PC-9 (cell line): ENCODE measurements at regions not wholly inside any gene's neighbourhood (a gene's known extent, or its start where the extent isn't known, plus 50 kb on each side); places are given as distances from the start of the nearest gene placed in this dataset.

ENCODE experiments used
- BruUV-seq: library from RNA; stranded (reverse); fragments of 400-500 nt; replicated peaks from 2 replicates; lab custom pipeline; 2021; lab: Mats Ljungman, UMichigan
- CTCF ChIA-PET: fragments of 300-600 bp; sonication (Branson Sonifier 250); formaldehyde crosslinking; loops from one replicate; lab custom pipeline; 2022; ENCODE audit warnings: antibody characterized with exemption; lab: Charles Lee
- POLR2A ChIA-PET: fragments of 300-600 bp; sonication (Branson Sonifier 250); formaldehyde crosslinking; loops from one replicate; lab custom pipeline; 2022; ENCODE audit warnings: antibody characterized with exemption; ENCODE audit not compliant: unreplicated experiment; lab: Charles Lee
- DNase-seq, 2 experiments: peaks; one replicate each; pipeline versions ENCODE4 v3.0.0 to v3.0.0-alpha.2; 2015 to 2022; ENCODE audit warnings: mixed read lengths in 1 of 2
- H2AFZ ChIP-seq: fragments of 200-600 bp; sonication (generic); 2 replicates; pipeline ENCODE4 v1.8.1; 2017; ENCODE audit warnings: antibody characterized with exemption
- H3F3A ChIP-seq: fragments of 200-600 bp; sonication (generic); 2 replicates; pipeline ENCODE4 v1.8.1; 2017; ENCODE audit warnings: antibody characterized with exemption, mild to moderate bottlenecking, low read depth; ENCODE audit not compliant: insufficient read depth
- H3K27ac ChIP-seq: fragments of 200-600 bp; sonication (generic); 2 replicates; pipeline ENCODE4 v1.6.1; 2016; ENCODE audit warnings: mixed run types
- H3K27me3 ChIP-seq: fragments of 200-600 bp; sonication (generic); 2 replicates; pipeline ENCODE4 v1.6.1; 2016; ENCODE audit warnings: low read depth, mixed run types; ENCODE audit not compliant: insufficient read depth
- H3K36me3 ChIP-seq: fragments of 200-600 bp; sonication (generic); 2 replicates; pipeline ENCODE4 v1.6.1; 2016; ENCODE audit warnings: low read depth, mixed run types
- H3K4me1 ChIP-seq: fragments of 200-600 bp; sonication (generic); replicated peaks from 2 replicates; pipeline ENCODE4 v1.6.1; 2016; ENCODE audit warnings: mixed run types; ENCODE audit not compliant: insufficient read depth
- H3K4me2 ChIP-seq: fragments of 200-600 bp; sonication (generic); 2 replicates; pipeline ENCODE4 v1.6.1; 2017; ENCODE audit warnings: mixed run types
- H3K4me3 ChIP-seq: fragments of 200-600 bp; sonication (generic); 2 replicates; pipeline ENCODE4 v1.6.1; 2016; ENCODE audit warnings: mixed run types
- H3K79me2 ChIP-seq: fragments of 200-600 bp; sonication (generic); 2 replicates; pipeline ENCODE4 v1.6.1; 2017; ENCODE audit warnings: low read depth, mixed run types
- H3K9me2 ChIP-seq: fragments of 200-600 bp; sonication (generic); 2 replicates; pipeline ENCODE4 v1.8.1; 2017; ENCODE audit warnings: mild to moderate bottlenecking; ENCODE audit not compliant: insufficient read depth
- H3K9me3 ChIP-seq: fragments of 200-600 bp; sonication (generic); 2 replicates; pipeline ENCODE4 v1.8.1; 2016; ENCODE audit warnings: low read depth; ENCODE audit not compliant: insufficient read depth
- H4K20me1 ChIP-seq: fragments of 200-600 bp; sonication (generic); 2 replicates; pipeline ENCODE4 v1.8.1; 2017; ENCODE audit not compliant: insufficient read depth
- EZH2 ChIP-seq: fragments of 200-600 bp; sonication (generic); IDR thresholded peaks from 2 replicates; pipeline ENCODE4 v1.8.0; 2017; ENCODE audit warnings: antibody characterized with exemption, low read depth
- intact Hi-C: fragments of 100-400 bp; cut with micrococcal nuclease; formaldehyde crosslinking; loops from one replicate; pipeline ENCODE4 v1.10.0; 2022; ENCODE audit not compliant: unreplicated experiment
- TF ChIP-seq, protein P1 (sequence below): fragments of 200-600 bp; sonication (generic); conservative IDR thresholded peaks from 2 replicates; pipeline ENCODE4 v1.6.1; 2017; ENCODE audit warnings: mixed run types, antibody characterized with exemption, mild to moderate bottlenecking, moderate library complexity

DNA sequence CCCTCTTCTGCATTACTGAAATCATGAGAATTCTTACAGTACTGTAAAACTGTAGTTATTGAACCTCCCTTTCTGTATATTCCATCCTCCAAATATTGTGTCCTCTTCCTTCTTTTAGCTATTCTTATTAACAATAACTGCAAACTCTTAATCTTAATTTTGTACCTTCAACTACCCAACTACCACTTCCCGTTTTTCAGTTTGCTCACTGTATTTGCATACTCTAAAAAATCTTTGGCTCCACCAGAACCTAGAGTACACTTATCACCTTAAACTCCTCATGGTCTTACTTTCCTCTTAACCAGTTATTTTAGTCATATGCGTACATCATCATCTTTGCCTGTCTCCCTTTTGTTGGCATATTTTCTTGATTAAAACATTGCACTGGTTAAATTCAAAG, 543.7 kb downstream of the ARAP2 start:
- no TSS peak for BruUV-seq

DNA sequence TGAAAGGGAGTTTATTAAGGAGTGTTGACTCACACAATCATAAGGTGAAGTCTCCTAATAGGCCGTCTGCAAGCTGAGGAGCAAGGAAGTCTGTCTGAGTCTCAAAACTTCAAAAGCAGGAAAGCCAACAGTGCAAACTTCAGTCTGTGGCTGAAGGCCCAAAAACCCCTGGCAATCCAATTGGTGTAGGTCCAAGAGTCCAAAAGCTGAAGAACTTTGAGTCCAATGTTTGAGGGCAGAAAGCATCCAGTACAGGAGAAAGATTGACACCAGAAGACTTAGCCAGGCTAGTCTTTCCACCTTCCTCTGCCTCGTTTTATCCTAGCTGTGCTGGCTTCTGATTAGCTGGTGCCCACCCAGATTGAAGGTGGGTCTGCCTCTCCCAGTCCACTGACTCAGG, 535.2 kb downstream of the ARAP2 start:
- no peaks in the 10 kb centered on the region for H3K79me2 ChIP-seq
- TF ChIP-seq EZH2, result no peak
- TF ChIP-seq, protein P1, sequence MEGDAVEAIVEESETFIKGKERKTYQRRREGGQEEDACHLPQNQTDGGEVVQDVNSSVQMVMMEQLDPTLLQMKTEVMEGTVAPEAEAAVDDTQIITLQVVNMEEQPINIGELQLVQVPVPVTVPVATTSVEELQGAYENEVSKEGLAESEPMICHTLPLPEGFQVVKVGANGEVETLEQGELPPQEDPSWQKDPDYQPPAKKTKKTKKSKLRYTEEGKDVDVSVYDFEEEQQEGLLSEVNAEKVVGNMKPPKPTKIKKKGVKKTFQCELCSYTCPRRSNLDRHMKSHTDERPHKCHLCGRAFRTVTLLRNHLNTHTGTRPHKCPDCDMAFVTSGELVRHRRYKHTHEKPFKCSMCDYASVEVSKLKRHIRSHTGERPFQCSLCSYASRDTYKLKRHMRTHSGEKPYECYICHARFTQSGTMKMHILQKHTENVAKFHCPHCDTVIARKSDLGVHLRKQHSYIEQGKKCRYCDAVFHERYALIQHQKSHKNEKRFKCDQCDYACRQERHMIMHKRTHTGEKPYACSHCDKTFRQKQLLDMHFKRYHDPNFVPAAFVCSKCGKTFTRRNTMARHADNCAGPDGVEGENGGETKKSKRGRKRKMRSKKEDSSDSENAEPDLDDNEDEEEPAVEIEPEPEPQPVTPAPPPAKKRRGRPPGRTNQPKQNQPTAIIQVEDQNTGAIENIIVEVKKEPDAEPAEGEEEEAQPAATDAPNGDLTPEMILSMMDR, result no peak
- H4K20me1 ChIP-seq, result no peaks in the 10 kb centered on the region
- no peaks in the 10 kb centered on the region for H3K4me1 ChIP-seq
- H3K4me2 ChIP-seq, result no peak overlapping the region
- H3K36me3 ChIP-seq, result no peaks in the 10 kb centered on the region
- no peaks in the 10 kb centered on the region for H3K9me2 ChIP-seq
- ChIA-PET POLR2A (no interaction called here), CTCF (no interaction called here)
- H3F3A ChIP-seq, result no peaks in the 10 kb centered on the region
- no peak overlapping the region for H2AFZ ChIP-seq
- no peaks in the 10 kb centered on the region for H3K27me3 ChIP-seq
- H3K4me3 ChIP-seq, result no peak overlapping the region
- H3K9me3 ChIP-seq, result no peaks in the 10 kb centered on the region; the same call in 1 of the 2 replicates
- H3K27ac ChIP-seq, result no peak overlapping the region
- intact Hi-C loops, result no loop called here
- BruUV-seq, result no TSS peak
- no peak for DNase-seq

More for the DNA sequence above, 543.7 kb downstream of the ARAP2 start:
- DNase-seq, result no peak
- Histone ChIP-seq H3K27ac (no peak overlapping the region), H3K79me2 (no peaks in the 10 kb centered on the region), H2AFZ (no peak overlapping the region), H3K4me3 (no peak overlapping the region), H3K9me2 (no peaks in the 10 kb centered on the region), H3K4me1 (no peaks in the 10 kb centered on the region), H3K4me2 (no peak overlapping the region), H3K36me3 (no peaks in the 10 kb centered on the region), H3K27me3 (no peaks in the 10 kb centered on the region), H3F3A (no peaks in the 10 kb centered on the region), H3K9me3 (no peaks in the 10 kb centered on the region), H4K20me1 (no peaks in the 10 kb centered on the region)
- ChIA-PET POLR2A (no interaction called here), CTCF (no interaction called here)
- intact Hi-C loops, result no loop called here
- no peak for TF ChIP-seq EZH2

DNA sequence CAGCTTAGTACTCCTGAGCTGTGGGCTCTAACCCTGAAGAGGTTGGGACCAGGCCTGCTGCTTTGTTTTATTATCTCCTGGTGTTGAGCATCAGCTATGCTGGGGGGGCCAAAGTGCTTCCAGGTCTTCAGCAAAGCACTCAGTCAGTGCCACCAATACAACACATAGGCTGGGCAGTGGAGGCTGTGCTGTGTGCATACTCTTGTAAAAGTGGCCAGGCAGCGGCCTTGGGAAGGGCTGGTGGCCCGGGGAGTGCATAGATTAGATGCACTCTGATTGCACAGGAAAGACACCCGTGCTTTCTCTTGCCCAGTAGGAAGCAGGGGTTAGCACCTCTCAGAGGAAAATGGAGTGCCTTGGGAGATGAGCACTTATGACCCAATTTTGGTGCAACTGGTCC, 534.0 kb downstream of the ARAP2 start:
- no peaks in the 10 kb centered on the region; the same call in 1 of the 2 replicates for H3K9me3 ChIP-seq
- no peaks in the 10 kb centered on the region for H3F3A ChIP-seq
- H3K9me2 ChIP-seq, result no peaks in the 10 kb centered on the region
- no peaks in the 10 kb centered on the region for H3K4me1 ChIP-seq
- no peak overlapping the region for H3K4me2 ChIP-seq
- ChIA-PET CTCF (no interaction called here), POLR2A (no interaction called here)
- no peaks in the 10 kb centered on the region for H4K20me1 ChIP-seq
- H3K79me2 ChIP-seq, result no peaks in the 10 kb centered on the region
- no peaks in the 10 kb centered on the region for H3K36me3 ChIP-seq
- DNase-seq, result no peak
- no TSS peak for BruUV-seq
- H2AFZ ChIP-seq, result no peak overlapping the region
- intact Hi-C loops, result no loop called here
- TF ChIP-seq, protein P1, result no peak
- no peak for TF ChIP-seq EZH2
- no peaks in the 10 kb centered on the region for H3K27me3 ChIP-seq
- H3K4me3 ChIP-seq, result no peak overlapping the region
- H3K27ac ChIP-seq, result no peak overlapping the region

DNA sequence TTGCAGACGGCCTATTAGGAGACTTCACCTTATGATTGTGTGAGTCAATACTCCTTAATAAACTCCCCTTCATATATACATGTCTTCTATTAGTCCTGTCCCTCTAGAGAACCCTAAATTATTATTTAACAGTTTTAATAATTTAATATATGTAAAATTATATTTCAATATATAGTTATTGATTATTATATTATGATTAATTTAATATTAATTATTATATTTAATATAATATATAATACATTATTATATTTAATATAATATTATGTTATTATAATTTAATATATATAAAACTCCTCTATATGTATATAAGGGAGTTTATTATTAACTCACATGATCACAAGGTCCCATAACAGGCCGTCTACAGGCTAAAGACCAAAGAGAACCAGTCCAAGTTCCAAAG, 533.2 kb downstream of the ARAP2 start:
- Histone ChIP-seq H2AFZ (no peak overlapping the region), H3K27me3 (no peaks in the 10 kb centered on the region), H3F3A (no peaks in the 10 kb centered on the region), H3K9me2 (no peaks in the 10 kb centered on the region), H3K4me2 (no peak overlapping the region), H3K36me3 (no peaks in the 10 kb centered on the region), H3K9me3 (no peaks in the 10 kb centered on the region; the same call in 1 of the 2 replicates), H3K79me2 (no peaks in the 10 kb centered on the region), H4K20me1 (no peaks in the 10 kb centered on the region), H3K27ac (no peak overlapping the region), H3K4me1 (no peaks in the 10 kb centered on the region), H3K4me3 (no peak overlapping the region)
- POLR2A ChIA-PET, result no interaction called here
- DNase-seq, result no peak
- CTCF ChIA-PET, result no interaction called here
- TF ChIP-seq EZH2, result no peak
- TF ChIP-seq, protein P1, result no peak
- intact Hi-C loops, result no loop called here
- BruUV-seq, result no TSS peak
